GM19438 (cell line): ENCODE measurements at regions not wholly inside any gene's neighbourhood (a gene's known extent, or its start where the extent isn't known, plus 50 kb on each side); places are given as distances from the start of the nearest gene placed in this dataset.

Experiments
- ATAC-seq: cut with Tn5 transposase; IDR thresholded peaks from one replicate; pipeline ENCODE4 v1.9.1; 2021; ENCODE audit warnings: low read depth; ENCODE audit not compliant: unreplicated experiment

DNA sequence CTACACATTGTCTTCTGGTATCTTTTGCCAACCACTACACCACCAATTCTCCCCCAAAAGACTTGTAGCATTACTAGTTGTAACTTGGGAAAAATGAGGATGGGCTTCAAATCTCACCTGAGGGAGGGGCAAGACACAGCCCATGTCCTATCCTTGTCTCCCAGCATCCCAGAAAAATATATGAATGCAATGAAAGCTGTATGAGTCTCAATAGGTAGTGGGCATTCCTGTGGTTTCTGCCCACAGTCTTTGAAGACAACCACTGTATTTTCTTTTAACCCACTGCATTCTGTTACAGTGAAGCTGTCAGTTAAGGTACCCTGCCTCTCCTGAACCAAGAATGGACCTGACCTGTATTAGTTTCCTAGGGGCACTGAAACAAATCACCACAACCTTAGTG lies 336.2 kb upstream of the TMPO start:
- ATAC-seq, result no peak

DNA sequence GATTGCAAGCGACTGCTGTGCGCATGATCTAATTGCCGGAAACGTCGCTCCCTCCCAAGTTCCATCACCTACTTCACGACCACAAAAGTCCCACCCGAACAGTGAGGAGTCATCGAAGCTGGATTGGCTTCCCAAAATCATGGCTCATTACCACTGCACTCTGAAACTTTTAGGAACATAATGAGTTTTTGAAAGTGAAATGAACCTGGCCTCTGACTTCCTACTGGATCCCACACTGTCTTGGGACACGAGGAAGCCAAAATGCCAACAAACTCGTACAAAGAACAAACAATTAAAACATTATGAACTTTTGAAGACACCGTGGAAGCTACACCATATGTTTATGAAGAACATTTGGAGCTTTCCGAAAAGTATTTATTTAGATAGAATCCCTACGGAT lies 334.8 kb upstream of the TMPO start:
- ATAC-seq, result no peak

DNA sequence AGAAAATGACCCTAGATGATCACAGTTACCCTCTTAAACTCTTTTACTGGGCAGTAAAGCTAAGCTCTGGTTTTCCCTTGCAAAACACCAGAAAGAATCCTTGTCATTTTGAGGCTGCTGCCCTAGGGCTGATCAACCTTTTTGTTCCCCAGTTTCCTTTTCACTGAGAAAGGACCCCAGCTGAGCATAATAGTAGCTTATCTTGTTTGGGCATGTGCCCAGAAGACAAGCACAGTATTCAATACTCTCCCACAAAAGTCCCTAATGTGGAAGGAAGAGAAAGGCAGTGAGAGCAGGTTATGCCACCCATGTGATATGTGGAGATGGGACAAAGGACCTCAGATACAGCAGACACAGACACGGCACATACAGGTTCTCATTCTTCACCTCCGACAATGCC lies 332.6 kb upstream of the TMPO start:
- ATAC-seq, result no peak

DNA sequence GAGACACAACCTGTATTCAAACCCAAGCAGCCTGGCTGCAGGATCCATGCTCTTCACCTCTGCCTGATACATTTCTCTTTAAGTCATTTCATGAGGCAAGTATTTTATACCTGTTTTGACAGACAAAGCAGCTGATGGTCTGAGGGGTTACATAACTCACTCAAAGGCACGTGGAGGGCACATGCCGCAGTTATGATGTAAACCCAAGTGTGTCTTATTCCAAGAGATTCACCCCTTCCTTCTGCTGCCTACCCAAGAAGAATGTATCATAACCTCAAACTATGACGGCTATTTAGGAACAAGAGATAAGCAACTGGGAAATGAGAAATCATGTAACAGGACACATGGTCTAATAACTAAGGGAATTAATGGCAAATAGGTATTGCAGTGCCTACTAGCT lies 329.8 kb upstream of the TMPO start:
- no peak for ATAC-seq

DNA sequence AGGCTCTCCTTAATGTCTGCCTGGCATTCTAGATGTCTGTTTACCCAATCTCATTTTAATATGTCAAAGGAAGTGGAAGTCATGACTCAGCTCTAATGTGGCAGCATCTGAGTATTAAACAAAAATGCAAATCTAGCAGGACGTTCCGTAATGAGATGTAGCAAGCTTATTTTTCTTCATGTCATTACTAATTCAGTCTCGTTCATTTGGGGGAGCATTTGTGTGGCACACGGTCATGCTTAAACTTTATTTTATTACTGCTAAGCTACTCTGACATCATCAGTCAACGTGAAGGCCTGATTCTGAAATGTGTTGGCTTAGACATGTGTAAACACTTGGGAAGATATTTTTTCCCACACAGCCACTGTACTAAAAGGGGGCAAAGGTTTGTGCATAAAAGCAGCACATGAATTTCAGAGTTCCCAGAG lies 326.7 kb upstream of the TMPO start:
- no peak for ATAC-seq

DNA sequence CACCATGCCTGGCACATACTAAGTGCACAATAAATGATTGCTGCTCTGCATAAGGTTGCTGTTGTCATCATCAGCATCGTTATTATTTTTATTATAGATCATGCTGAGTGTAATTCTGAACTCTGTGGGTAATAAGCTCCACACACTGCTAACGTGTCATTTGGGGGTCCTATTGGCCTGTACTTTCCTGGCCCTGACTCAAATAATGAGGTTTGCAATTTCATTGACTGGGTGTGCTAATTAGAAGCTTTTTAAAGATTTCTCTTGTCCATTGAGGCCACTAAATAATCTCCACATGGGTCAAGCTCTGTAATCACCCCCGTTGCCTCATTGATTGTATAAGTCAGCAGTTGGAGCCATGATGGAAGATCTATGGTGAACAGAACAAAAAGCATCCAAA lies 320.8 kb upstream of the TMPO start:
- ATAC-seq, result no peak

DNA sequence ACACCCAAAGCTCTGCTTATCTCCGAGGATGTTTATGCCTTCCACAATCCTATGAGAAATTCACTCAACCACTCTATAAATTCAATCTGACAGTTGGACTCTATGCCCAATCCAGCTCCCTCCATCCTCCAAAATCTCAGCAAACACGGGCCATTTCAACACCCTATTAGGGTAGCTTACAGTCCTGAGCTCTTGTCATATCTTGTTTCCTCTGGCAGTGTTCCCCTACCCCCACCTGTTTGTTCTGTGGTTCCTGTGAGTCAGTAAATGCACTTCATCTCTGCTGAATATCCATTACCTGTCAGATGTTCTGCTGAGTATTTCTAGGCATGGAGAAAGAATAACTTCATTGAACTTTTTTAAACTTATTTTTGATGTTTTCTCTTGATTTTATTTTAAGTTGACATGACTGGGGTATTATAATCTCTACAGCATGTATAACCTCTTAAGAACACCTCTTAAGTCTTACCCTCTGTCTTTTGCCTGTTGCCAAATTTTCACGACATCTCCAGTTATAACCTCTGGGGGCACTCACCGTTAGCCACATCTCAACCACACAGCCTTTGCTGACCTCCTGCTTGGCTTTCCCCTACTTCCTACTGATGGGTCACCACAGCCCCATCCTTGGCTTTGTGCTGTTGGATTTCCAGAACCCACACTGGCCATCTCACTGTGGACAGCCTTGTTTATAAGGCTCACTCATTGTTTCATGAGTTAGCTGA lies 317.0 kb upstream of the TMPO start:
- no peak for ATAC-seq

DNA sequence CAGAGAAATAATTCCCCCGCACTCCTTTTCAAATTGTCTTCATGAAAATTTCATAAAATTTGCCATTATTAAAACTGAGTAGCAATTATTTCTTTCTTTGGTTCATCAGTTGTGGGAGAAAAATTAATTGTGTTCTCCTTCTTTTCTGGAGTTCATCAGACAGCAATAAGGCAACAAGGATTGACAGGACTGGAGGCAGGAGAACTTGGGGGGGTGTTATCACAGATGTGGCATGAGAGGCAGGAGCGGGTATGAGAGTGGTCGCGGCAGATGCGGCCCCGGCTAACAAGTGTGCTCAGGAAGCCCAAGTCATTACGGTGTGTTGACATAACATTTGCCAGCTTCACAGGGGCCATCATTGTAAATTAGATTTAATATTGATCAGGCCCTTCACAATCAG lies 306.6 kb upstream of the TMPO start:
- no peak for ATAC-seq

DNA sequence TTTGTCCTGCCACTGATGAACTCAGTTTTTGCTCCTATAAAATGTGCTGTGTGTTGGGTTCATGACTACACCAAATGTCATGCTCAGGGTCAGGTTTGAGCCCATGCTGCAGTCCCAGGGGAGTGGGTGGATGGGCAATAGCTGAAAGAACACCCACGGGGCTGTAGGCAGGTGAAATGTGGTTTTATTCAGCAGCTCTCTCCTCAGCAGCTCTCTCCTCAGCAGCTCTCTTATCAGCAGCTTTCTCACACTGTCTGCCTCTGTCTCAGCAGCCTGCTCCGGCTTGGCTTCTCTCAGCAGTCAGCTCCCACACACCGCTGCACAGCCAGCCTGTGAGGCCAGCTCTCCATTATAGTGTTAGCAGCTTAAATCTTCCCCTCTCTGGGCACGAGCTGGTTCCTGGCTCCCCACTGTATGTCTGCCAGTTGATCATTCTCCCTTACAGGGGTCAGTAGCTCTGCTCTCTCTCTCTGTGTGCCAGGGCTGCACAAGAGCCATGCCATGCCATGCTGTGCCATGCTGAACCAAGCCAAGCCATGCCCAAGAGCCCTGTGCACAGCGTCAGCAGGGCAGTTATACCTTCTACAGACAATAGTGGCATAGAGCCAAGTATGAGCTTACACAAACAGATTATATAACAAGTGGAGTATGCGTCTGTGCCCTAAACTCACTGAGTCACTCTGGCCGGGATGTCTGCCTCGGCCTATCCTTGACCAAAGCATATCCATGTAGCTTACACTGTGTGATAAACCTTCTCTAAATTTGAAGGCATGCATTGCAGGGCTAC lies 303.3 kb upstream of the TMPO start:
- no peak for ATAC-seq

DNA sequence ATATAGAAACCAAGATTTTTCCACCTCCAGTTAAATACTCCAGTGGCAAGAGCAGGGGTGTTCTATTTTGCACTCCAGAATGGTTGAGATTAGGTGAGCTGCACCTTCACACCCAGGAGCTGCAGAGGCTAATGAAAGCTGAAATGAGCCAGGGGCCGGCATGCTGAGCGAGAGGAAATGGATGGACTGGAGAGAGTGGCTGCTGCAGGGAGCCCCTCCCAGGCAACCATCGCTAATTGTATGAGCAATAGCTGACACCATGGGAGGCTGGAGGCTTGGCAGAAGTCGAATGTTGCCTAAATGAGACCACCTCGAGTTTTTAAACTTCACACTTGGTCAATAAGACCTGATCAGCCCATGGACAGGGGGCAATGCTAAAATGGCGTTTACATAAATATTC lies 301.8 kb upstream of the TMPO start:
- ATAC-seq, result no peak

DNA sequence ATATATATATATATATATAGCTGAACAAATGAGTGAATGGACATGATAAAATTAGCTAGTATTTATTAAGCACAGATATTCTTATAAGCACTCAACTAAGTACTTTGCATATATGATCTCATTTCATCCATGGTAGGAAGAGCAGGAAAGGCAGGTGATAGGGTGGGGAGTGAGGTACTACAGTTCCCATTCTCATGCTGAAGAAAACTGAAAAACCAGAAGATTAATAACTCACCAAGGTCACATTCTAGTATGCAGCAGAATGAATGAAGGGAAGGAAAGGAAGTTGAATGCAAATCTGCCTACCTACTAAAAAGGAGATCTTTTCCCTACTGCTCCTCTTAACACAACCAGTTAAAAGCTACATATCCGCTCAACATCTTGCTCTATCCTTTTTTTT lies 298.1 kb upstream of the TMPO start:
- ATAC-seq, result no peak

DNA sequence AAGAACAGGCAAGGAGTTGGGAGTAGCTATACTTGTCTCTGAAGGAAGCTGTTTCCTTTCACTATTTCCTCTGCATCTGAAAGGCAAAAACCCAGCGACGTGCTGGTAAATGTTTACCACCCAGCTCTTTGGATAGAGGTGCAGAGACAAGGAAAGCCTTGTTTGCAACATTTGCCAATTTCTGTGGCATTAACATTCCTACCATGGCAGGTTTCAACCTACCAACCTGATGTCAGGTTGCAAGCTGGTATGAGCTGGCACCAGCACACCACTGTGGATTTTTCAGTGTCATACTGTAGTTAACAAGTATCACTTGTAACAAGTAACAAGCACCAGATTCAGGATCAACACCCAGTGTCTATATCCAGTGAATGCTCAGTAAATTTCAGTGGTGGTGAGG lies 294.8 kb upstream of the TMPO start:
- no peak for ATAC-seq

DNA sequence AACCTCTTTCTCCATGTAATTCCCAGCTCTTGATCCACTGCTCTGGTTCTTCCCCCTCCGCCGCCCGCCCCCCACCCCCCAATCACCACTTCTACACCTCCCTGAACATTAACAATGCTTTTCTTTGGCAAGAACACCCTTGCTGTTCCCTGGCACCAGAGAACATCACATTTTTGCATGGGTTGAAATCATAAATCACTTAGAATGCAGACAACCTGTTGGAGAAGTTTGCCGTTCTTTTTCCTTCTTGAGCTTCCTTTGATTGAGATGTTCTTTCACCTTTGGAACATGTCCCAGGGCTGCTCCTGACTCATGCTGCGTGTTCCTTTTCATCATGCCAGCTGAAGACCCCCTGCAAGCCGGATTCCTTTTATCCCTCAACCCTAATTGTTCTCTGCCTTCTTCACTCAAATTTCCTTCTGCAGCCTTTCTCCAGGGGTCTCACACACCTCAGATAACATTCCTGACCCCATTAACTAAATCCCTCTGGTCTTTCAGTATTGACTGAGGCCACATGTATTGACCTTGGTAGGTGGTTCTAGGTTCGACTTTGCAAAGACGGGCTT lies 294.1 kb upstream of the TMPO start:
- no peak for ATAC-seq

DNA sequence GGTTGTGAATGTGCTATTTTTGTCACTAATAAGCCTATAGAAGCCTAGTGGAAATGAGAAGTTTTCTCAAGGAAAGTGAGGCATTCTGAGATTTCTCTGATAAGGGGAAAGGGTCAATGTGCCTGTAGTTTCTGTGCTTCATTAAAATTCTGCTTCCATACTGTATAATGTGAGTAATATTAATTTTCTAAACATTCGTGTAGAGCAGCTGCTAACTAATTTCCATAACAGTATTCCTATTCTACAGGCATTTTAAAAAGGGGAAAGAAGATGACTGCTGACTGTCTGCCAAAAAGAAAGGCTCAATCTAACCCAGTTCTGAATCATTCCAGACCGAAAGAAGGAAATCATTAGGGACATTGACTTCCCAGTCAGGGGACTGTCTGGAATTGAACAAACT lies 293.3 kb upstream of the TMPO start:
- ATAC-seq, result no peak

DNA sequence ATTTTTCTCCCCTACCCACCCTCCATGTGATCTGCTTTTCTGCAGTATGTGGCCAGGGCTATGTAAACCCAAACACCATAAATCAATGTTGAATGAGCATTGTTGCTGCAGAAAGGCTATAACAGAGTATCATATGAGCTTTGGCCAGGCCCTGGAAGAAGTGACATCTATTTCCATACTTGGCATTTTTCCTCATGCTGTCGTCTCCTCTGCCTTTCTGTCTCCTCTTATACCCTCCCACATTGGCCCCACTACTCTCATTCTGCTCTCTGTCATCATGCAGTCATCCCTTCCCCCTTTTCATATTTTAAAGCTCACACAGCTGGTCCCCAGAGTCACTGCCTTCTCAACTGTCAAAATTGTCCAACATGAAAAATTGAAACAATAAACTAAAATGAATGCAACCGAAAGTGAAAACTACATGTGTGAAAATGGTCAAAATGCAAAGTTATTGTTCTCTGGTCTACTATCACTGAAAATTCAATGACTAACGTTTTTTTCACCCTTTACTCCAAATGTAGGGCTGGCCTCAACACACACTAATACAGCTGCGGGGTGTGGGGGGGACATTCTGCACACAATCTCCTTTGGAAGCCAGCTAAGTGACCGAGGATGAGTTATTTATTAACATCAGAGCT lies 290.7 kb upstream of the TMPO start:
- peak; percentile 69 for ATAC-seq

DNA sequence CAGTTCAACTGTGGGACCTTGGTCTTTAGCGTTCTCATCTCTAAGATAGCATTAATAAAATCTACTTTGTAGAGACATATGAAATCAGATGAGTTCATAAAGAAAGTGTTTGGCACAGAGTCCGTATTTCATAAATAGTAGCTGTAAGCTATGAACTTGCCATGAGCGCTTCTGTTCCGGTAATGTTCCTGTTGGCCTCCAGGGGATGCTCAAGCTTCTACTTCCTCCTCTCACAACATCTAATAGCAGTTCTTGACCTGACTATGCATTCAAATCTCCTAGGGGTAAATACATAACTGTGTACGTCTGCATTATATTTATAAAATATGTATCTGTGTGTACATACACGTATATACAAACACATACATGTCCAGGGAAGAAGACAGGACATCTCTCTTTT lies 288.2 kb upstream of the TMPO start:
- ATAC-seq, result no peak

DNA sequence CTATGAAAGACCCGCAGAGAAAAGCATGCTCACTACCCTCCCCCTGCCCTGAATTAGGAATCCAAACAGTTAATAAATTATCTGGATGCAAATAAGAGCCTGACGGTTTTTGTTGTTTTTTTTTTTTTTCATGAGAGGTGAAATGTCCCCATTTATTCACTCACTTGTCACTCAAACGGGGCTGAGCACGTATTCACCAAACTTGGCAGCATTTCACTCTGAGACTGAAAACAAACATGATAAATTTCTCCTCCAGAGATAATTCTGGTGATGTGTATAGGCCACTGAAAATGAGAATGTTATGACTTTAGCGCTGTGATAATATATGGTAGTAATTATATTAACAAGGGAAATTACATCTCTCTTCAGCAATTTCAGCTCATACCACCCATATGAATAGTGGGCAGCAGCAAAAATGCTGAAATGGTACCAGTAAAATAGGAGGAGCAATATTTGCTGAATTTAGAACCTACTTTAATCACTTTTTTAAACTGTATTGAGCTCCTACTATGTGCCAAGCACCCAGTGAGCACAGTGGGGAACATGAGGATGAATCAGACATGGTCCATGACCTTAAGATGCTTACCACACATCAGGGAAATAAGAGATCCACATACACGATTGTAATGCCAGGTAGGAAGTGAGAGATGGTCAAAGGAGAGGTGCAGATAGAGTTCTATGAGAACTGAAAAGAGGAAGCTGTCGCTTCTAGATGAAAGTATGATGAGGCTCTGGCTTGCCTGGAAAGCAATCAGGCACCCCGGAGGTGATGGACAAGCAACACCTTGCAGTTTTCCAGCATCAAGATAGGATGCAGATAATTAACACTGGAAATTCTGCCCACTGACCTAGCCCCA lies 286.5 kb upstream of the TMPO start:
- no peak for ATAC-seq

DNA sequence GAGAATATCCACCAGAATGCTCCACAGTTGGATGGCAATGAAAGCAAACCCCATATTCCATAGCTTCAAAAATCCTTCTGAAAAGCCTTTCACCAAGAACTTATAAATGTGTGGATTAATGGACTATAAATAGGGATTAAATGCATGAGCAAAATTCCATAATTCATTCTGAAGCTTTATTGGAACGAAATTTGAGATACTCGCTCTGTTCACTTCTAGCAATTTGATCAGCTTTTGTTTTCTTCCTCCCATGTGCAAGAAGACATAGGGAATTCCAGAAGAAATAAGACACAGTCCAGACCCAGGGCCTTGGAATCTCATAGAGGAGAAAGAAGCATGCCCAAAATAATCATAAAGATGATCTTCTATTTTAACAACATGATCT lies 285.9 kb upstream of the TMPO start:
- no peak for ATAC-seq

DNA sequence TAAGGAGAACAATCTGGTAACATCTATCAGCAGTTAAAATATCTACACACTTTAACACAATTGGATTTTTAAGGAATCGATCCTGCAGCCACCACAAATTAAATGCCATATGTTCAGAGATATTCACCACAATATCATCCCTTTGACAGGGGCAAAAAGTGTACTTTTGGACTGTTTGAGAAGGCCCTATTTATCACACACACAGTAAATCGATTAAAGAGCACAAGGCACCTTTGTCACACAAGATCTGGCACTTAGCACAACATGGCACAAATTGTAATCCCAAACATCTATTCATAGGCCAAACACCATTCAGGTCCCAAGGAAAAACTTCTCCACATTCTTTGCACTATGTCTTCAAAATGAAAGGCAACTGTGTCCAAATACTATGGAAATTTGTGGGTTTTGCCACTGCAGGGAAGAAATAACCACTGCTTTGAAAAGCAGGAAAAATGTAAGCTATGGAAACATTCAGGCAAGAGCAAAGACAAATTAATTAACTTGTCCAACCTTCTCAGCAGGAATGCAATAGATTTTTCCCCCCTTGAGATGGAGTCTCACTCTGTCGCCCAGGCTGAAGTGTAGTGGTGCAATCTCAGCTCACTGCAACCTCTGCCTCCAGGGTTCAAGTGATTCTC lies 282.5 kb upstream of the TMPO start:
- ATAC-seq, result no peak

DNA sequence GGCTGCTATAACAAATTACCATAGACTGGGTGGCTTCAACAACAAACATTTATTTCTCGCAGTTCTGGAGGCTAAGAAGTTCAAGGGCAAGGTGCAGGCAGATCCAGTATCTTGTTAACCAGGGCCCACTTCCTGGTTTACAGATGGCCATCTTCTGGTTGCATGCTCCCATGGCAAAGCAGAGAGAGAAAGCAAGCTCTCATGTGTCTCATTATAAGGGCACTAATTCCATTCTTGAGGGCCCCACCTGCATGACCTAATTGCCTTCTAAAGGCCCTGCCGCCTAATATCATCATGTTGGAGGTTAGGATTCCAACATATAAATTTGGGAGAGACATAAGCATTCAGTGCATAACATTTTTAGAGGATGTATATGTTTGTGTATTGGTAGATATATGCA lies 280.1 kb upstream of the TMPO start:
- no peak for ATAC-seq
